ENCODE measurements at regions not wholly inside any gene's neighbourhood (a gene's known extent, or its start where the extent isn't known, plus 50 kb on each side); places are given as distances from the start of the nearest gene placed in this dataset.

- DNase-seq (ENCODE audit: low read depth in 1 of 2, low spot score in 2 of 2): no peak
- Histone ChIP-seq H3K4me1 (replicated peaks) (no peaks in the 10 kb centered on the region), H3K27ac (no peak overlapping the region), H3K4me3 (no peak overlapping the region), H3K27me3 (replicated peaks) (no peaks in the 10 kb centered on the region), H3K36me3 (no peaks in the 10 kb centered on the region), H3K9me3 (replicated peaks) (no peaks in the 10 kb centered on the region)
Measured at GRCh38 chr16:61413021-61413420, 623.2 kb downstream of the CDH8 start.

GRCh38 chr16:61412562-61412961 is 623.7 kb downstream of the CDH8 start:
- H3K27me3 ChIP-seq (replicated peaks): no peaks in the 10 kb centered on the region
- no peak overlapping the region for H3K4me3 ChIP-seq
- H3K4me1 ChIP-seq (replicated peaks): no peaks in the 10 kb centered on the region
- no peaks in the 10 kb centered on the region for H3K9me3 ChIP-seq (replicated peaks)
- H3K27ac ChIP-seq: no peak overlapping the region
- H3K36me3 ChIP-seq: no peaks in the 10 kb centered on the region
- no peak for DNase-seq (ENCODE audit: low read depth in 1 of 2, low spot score in 2 of 2)

GRCh38 chr16:61409604-61410003 is 626.6 kb downstream of the CDH8 start:
- Histone ChIP-seq H3K36me3 (no peaks in the 10 kb centered on the region), H3K4me1 (replicated peaks) (no peaks in the 10 kb centered on the region)
- no peak for DNase-seq (ENCODE audit: low read depth in 1 of 2, low spot score in 2 of 2)

GRCh38 chr16:61403386-61403785 is 632.9 kb downstream of the CDH8 start:
- Histone ChIP-seq H3K4me1 (replicated peaks) (no peaks in the 10 kb centered on the region), H3K27me3 (replicated peaks) (no peaks in the 10 kb centered on the region), H3K36me3 (no peaks in the 10 kb centered on the region), H3K27ac (no peak overlapping the region), H3K4me3 (no peak overlapping the region), H3K9me3 (replicated peaks) (0 out of 2 replicates have a peak, but pooled peaks cover 10% of the 10 kb centered on the region)
- DNase-seq (ENCODE audit: low read depth in 1 of 2, low spot score in 2 of 2): no peak

More at GRCh38 chr16:61409604-61410003, 626.6 kb downstream of the CDH8 start:
- Histone ChIP-seq H3K4me3 (no peak overlapping the region), H3K9me3 (replicated peaks) (0 out of 2 replicates have a peak, but pooled peaks cover 3% of the 10 kb centered on the region), H3K27ac (no peak overlapping the region), H3K27me3 (replicated peaks) (no peaks in the 10 kb centered on the region)

- Histone ChIP-seq H3K27ac (no peak overlapping the region), H3K27me3 (replicated peaks) (no peaks in the 10 kb centered on the region), H3K36me3 (no peaks in the 10 kb centered on the region), H3K4me1 (replicated peaks) (no peaks in the 10 kb centered on the region), H3K4me3 (no peak overlapping the region), H3K9me3 (replicated peaks) (no peaks in the 10 kb centered on the region; the same call in 1 of the 2 replicates)
- no peak for DNase-seq (ENCODE audit: low read depth in 1 of 2, low spot score in 2 of 2)
Measured at GRCh38 chr16:61391896-61392295, 644.3 kb downstream of the CDH8 start.

- H3K9me3 ChIP-seq (replicated peaks): no peaks in the 10 kb centered on the region; the same call in 1 of the 2 replicates
- H3K4me3 ChIP-seq: no peak overlapping the region
- H3K36me3 ChIP-seq: no peaks in the 10 kb centered on the region
- no peaks in the 10 kb centered on the region for H3K4me1 ChIP-seq (replicated peaks)
- H3K27me3 ChIP-seq (replicated peaks): no peaks in the 10 kb centered on the region
- no peak overlapping the region for H3K27ac ChIP-seq
- no peak for DNase-seq (ENCODE audit: low read depth in 1 of 2, low spot score in 2 of 2)
Measured at GRCh38 chr16:61390965-61391637, 645.1 kb downstream of the CDH8 start.

- H3K9me3 ChIP-seq (replicated peaks): no peaks in the 10 kb centered on the region
- no peaks in the 10 kb centered on the region for H3K36me3 ChIP-seq
- no peaks in the 10 kb centered on the region for H3K4me1 ChIP-seq (replicated peaks)
- DNase-seq (ENCODE audit: low read depth in 1 of 2, low spot score in 2 of 2): no peak
- no peak overlapping the region for H3K4me3 ChIP-seq
- no peak overlapping the region for H3K27ac ChIP-seq
- no peaks in the 10 kb centered on the region for H3K27me3 ChIP-seq (replicated peaks)
Measured at GRCh38 chr16:61385392-61386071, 650.7 kb downstream of the CDH8 start.

GRCh38 chr16:61382435-61382834 is 653.8 kb downstream of the CDH8 start:
- Histone ChIP-seq H3K36me3 (no peaks in the 10 kb centered on the region), H3K9me3 (replicated peaks) (no peaks in the 10 kb centered on the region; the same call in 1 of the 2 replicates), H3K4me3 (no peak overlapping the region), H3K27me3 (replicated peaks) (no peaks in the 10 kb centered on the region), H3K4me1 (replicated peaks) (no peaks in the 10 kb centered on the region), H3K27ac (no peak overlapping the region)
- DNase-seq (ENCODE audit: low read depth in 1 of 2, low spot score in 2 of 2): no peak

GRCh38 chr16:61379311-61379710 is 656.9 kb downstream of the CDH8 start:
- H3K36me3 ChIP-seq: no peaks in the 10 kb centered on the region
- H3K4me1 ChIP-seq (replicated peaks): no peaks in the 10 kb centered on the region
- no peaks in the 10 kb centered on the region for H3K27me3 ChIP-seq (replicated peaks)
- no peaks in the 10 kb centered on the region; the same call in 1 of the 2 replicates for H3K9me3 ChIP-seq (replicated peaks)
- H3K27ac ChIP-seq: no peak overlapping the region
- H3K4me3 ChIP-seq: no peak overlapping the region
- no peak for DNase-seq (ENCODE audit: low read depth in 1 of 2, low spot score in 2 of 2)

- Histone ChIP-seq H3K27me3 (replicated peaks) (no peaks in the 10 kb centered on the region; the same call in 1 of the 2 replicates), H3K36me3 (no peaks in the 10 kb centered on the region), H3K27ac (no peak overlapping the region), H3K4me3 (no peak overlapping the region), H3K4me1 (replicated peaks) (no peaks in the 10 kb centered on the region), H3K9me3 (replicated peaks) (peaks cover 3% of the 10 kb centered on the region)
- DNase-seq (ENCODE audit: low read depth in 1 of 2, low spot score in 2 of 2): no peak
Measured at GRCh38 chr16:61374071-61374470, 662.2 kb downstream of the CDH8 start.

- peaks cover 3% of the 10 kb centered on the region for H3K9me3 ChIP-seq (replicated peaks)
- H3K4me1 ChIP-seq (replicated peaks): no peaks in the 10 kb centered on the region
- H3K27ac ChIP-seq: no peak overlapping the region
- no peaks in the 10 kb centered on the region for H3K36me3 ChIP-seq
- DNase-seq (ENCODE audit: low read depth in 1 of 2, low spot score in 2 of 2): no peak
- H3K27me3 ChIP-seq (replicated peaks): no peaks in the 10 kb centered on the region; the same call in 1 of the 2 replicates
- no peak overlapping the region for H3K4me3 ChIP-seq
Measured at GRCh38 chr16:61371881-61372280, 664.4 kb downstream of the CDH8 start.

- Histone ChIP-seq H3K36me3 (no peaks in the 10 kb centered on the region), H3K27me3 (replicated peaks) (no peaks in the 10 kb centered on the region; the same call in 1 of the 2 replicates), H3K27ac (no peak overlapping the region), H3K9me3 (replicated peaks) (peaks cover 3% of the 10 kb centered on the region), H3K4me1 (replicated peaks) (no peaks in the 10 kb centered on the region), H3K4me3 (no peak overlapping the region)
- no peak for DNase-seq (ENCODE audit: low read depth in 1 of 2, low spot score in 2 of 2)
Measured at GRCh38 chr16:61371388-61371787, 664.9 kb downstream of the CDH8 start.

GRCh38 chr16:61370564-61370963 is 665.7 kb downstream of the CDH8 start:
- H3K27ac ChIP-seq: no peak overlapping the region
- H3K4me1 ChIP-seq (replicated peaks): no peaks in the 10 kb centered on the region
- H3K4me3 ChIP-seq: no peak overlapping the region
- DNase-seq (ENCODE audit: low read depth in 1 of 2, low spot score in 2 of 2): no peak
- H3K36me3 ChIP-seq: no peaks in the 10 kb centered on the region
- no peaks in the 10 kb centered on the region; the same call in 1 of the 2 replicates for H3K27me3 ChIP-seq (replicated peaks)
- peaks cover 7% of the 10 kb centered on the region for H3K9me3 ChIP-seq (replicated peaks)

- Histone ChIP-seq H3K4me3 (no peak overlapping the region), H3K27ac (no peak overlapping the region), H3K36me3 (no peaks in the 10 kb centered on the region), H3K9me3 (replicated peaks) (peaks cover 10% of the 10 kb centered on the region), H3K27me3 (replicated peaks) (no peaks in the 10 kb centered on the region; the same call in 1 of the 2 replicates), H3K4me1 (replicated peaks) (no peaks in the 10 kb centered on the region)
- no peak for DNase-seq (ENCODE audit: low read depth in 1 of 2, low spot score in 2 of 2)
Measured at GRCh38 chr16:61366006-61366405, 670.2 kb downstream of the CDH8 start.

All from SJSA1 (cell line).